IPS DF 19.7 (cell line): ENCODE measurements at regions not wholly inside any gene's neighbourhood (a gene's known extent, or its start where the extent isn't known, plus 50 kb on each side); places are given as distances from the start of the nearest gene placed in this dataset.
"Not testable (repeated sequence)": the region's sequence is repeated elsewhere in the genome, so short reads cannot be mapped to it uniquely, and the experiment has no call there.

Experiments used
- DNase-seq: peaks from one replicate; pipeline ENCODE4 v3.0.0-alpha.2; 2013; ENCODE audit warnings: low read depth, low spot score

DNA sequence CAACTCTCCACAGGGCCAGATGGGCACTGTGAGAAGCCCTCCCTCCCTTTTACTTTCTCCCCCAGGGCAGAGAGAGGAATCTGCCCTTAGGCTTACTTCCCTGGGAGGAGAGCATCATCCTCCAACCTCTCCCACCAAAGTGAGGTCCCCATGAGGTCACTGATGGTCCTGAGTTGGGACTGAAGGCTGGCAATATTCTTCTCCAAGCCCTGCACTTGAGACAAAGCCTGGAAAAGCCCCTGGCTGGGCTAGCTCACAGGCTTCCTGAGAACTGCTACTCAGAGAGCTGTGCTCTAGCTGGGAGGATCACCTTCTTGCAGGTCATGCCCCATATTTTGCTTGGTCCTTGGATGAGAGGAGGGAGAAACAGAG lies 110.0 kb upstream of the MEF2A start:
- no peak for DNase-seq

GRCh38 chr15:99464137-99464536 lies 101.6 kb upstream of the MEF2A start:
- DNase-seq: no peak

- no peak for DNase-seq
Observed at GRCh38 chr15:99466701-99467337, 99.0 kb upstream of the MEF2A start.

- DNase-seq: no peak
Observed at GRCh38 chr15:99467338-99467720, 98.5 kb upstream of the MEF2A start.

- DNase-seq: no peak
Observed at GRCh38 chr15:99467853-99468464, 97.8 kb upstream of the MEF2A start.

GRCh38 chr15:99470204-99470603 lies 95.6 kb upstream of the MEF2A start:
- DNase-seq: not testable (repeated sequence)

DNA sequence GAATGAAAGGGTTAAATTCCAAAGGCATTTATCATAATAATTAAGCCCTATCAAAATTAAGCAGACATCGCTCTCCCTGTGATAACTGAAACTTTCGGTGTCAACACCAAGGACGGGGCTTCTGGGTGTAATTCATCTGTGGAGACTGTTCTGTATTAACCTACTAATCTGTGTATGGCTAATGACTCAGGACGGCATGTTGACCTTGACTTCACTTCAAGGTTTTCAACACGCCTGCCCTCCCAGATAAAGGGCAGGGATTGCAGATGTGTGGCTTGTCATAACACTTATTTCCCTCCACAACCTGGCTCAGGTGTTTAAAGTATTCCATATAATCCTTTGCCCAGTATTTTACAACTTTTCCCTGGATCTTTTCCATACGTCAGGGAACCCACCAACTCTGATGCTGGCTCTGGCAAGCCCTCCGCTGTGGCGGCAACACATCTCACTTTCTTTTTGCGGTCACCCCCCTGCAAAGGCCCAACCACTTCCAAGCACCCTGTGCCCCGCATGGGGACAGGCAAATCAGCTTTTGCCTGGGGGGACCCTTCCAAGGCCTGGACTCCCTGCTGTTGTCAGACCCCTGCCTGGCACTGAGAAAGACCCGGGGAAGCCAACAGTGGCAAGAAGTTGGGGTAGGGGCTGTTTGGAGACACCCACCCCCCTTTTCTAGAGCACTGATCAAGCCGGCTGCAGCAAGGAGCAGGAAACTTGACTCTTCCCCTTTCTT lies 93.2 kb upstream of the MEF2A start:
- DNase-seq: no peak

DNA sequence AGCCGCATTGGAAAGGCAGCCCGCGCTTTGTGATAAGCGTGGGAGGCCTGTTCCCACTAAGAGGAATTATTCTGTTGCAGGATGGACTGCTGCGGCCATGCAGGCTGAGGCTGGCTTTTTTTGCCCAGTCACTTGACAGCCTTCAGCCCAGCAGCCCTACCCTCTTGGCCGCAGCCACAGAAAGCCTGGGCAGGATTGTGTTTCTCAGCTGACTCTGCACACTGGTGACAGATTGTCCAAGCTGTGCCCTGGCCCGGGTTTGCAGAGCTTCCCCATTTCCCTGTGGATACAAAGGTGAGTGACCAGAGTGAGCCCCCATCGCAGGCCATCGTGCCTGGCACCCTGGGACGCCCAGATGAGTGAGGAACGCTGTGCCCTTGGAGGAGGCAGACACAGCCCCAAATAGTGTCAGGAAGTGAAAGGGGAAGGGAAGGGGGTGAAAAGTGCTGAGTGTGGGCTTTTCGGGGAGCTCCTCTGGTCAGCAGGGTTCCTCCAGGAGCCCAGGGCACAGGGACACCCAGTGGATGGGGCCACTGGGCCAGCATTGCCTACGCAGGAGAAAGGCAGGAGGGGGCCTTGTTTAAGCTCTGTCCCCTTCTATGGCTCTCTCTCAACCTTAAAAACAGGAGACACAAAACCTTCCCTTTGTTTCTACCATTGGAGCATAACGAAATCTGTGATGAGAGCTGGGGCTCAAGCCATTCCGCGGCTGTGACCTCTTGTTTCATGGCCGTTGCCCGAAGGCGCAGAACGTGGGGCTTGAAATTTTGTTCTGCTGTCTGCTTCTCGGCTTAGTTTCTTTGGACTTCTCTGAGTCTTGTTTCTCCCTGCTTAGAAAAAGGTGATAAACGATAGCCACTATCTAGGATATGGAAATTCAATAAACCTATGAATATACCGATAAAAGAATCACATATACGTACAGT lies 91.5 kb upstream of the MEF2A start:
- DNase-seq: no peak

- DNase-seq: no peak
Observed at GRCh38 chr15:99474909-99475753, 90.7 kb upstream of the MEF2A start.

- DNase-seq: no peak
Observed at GRCh38 chr15:99475754-99476412, 89.9 kb upstream of the MEF2A start.

GRCh38 chr15:99476413-99477222 lies 89.2 kb upstream of the MEF2A start:
- no peak for DNase-seq

DNA sequence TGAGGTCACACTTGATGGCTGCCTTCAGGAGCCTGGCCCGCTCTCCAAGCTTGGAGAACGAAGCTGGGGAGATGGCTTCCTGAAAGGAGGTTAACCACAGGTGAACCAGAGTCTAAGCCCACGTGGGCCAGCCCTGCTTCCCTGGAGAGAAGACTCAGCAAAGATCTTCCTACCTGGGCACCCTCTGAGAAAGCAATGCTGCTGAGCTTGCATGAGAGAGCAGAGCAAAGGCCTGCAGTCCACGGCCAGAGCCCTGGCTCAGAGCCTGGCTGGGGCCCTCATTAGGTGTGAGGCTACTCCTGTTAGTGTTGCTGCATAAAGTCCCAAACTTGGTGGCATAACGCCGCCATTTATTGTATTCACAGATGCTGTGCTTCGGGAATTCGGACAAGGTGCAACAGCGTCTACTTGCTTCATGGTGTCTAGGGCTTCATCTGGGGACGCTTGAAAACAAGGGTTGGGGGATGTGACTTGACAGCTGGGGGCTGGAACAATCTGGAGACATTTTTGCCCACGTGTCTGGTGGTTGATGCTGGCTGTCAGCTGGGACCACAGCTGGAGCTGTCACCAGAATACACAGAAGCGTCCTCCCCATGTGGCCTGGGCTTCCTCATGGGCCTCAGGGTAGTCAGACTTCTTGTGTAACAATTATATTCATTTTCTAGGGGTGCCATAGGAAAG lies 87.9 kb upstream of the MEF2A start:
- no peak for DNase-seq

GRCh38 chr15:99478977-99479376 lies 86.8 kb upstream of the MEF2A start:
- no peak for DNase-seq

DNA sequence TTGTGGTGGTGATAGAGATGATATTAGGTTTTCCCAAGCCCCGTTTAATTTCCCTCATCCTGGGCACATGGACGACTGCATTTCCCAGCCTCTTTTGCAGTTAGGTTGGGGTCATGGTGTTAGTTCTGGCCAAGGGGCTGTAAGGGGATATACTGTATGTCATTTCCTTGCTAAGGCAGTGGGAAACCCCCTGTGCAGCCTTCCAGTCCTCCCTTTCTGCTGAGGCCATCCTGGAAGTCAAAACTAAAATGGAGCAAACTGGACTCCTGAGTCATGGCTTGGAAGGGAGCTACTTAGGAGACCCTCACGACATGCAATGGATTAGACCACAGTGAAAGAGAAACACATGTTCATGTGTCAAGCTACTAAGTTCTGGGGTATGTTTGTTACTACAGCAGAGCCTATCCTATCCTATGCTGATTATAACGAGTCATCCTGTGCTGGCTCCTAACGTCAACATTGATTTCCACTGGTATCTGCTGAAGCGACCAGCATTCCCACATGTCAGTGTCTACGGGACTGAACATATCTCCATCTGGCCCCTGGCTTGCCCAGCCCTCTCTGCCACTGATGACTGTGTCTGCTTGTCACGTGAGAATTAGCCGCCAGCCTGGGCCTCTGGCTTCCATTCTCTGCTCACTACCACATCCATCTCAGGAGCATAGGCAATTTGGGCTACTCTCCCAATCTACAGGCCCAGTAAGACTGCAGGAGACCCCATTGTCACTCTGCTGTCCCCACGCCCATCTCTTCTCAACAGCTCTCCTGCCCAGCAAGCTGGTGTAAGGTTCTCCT lies 85.6 kb upstream of the MEF2A start:
- no peak for DNase-seq

- DNase-seq: no peak
Observed at GRCh38 chr15:99481113-99481950, 84.5 kb upstream of the MEF2A start.

DNA sequence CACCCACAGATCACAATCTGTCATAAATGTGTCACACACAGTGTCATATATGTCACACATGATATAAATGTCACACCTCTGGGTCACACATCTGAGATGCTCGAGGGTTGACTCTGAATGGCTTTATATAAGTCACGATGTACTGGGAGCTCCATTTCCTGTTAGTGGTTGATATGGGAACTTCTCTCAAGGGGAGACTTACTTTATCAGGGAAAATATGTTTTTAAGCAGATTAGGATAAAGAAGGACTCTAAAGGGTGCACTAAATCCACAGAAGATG lies 83.9 kb upstream of the MEF2A start:
- no peak for DNase-seq

DNA sequence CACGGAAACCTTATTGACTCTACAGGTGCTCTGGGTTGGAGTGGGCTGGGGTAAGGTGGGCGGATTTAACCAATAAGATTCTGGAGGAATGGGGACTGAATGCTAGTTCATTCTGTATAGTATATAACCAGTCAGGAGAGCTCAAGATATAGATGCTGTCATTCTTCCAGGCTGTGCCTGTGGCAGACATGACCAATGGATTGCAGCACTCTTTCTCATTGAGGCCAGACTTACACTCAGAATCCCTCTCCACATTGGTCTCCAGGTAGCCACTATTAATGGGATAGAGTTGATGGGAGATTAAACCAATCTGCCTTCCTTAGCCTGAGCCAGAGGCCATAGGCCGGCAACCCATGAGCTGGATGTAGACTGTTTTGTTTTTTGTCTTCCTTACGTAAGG lies 82.8 kb upstream of the MEF2A start:
- DNase-seq: no peak
